HCT116 (cell line): ENCODE measurements at regions not wholly inside any gene's neighbourhood (a gene's known extent, or its start where the extent isn't known, plus 50 kb on each side); places are given as distances from the start of the nearest gene placed in this dataset.

Experiments used
- ATAC-seq: fragments of 200-7000 bp; cut with Tn5 transposase; 2 replicates; pipeline ENCODE4 v1.9.1; 2020; ENCODE audit warnings: mild to moderate bottlenecking, moderate library complexity
- BruUV-seq: library from RNA; stranded (reverse); fragments of 400-500 nt; replicated peaks from 2 replicates; lab custom pipeline; 2021; lab: Mats Ljungman, UMichigan
- CTCF ChIA-PET: fragments of 300-600 bp; sonication (Branson Sonifier 250); formaldehyde crosslinking; loops from one replicate; lab custom pipeline; 2021; ENCODE audit warnings: antibody characterized with exemption; lab: Charles Lee
- POLR2A ChIA-PET: fragments of 300-600, 350-600 bp; sonication (Branson Sonifier 250); formaldehyde crosslinking; loops from one replicate; lab custom pipeline; 2021; ENCODE audit warnings: antibody characterized with exemption; lab: Charles Lee
- RAD21 ChIA-PET, 2 experiments: fragments of 300-600 bp; sonication (Branson Sonifier 250); formaldehyde crosslinking; loops; one replicate each; lab custom pipeline; 2023; ENCODE audit warnings: low total read pairs in 2 of 2; ENCODE audit not compliant: uncharacterized antibody in 2 of 2, unreplicated experiment in 2 of 2, low non-redundant PET in 1 of 2; lab: Charles Lee
- DNase-seq: peaks from one replicate; pipeline ENCODE4 v3.0.0-alpha.2; 2010; ENCODE audit warnings: low read depth, low spot score
- H2AFZ ChIP-seq: fragments of 200-600 bp; shearing (Covaris generic), sonication (generic); 2 replicates; pipeline ENCODE4 v1.6.1; 2017; ENCODE audit warnings: low read depth, mixed run types, mixed read lengths, antibody characterized with exemption, low read length; ENCODE audit not compliant: poor library complexity, severe bottlenecking
- H3K27ac ChIP-seq: 2 replicates; pipeline ENCODE4 v1.5.1; 2012; ENCODE audit warnings: low read depth, low read length
- H3K27me3 ChIP-seq: fragments of 200-600 bp; sonication (generic); 2 replicates; pipeline ENCODE4 v1.6.1; 2016; ENCODE audit warnings: mixed run types, low read length, mixed read lengths; ENCODE audit not compliant: insufficient read depth
- H3K36me3 ChIP-seq, 2 experiments: fragments of 200-500 bp in 1 of 2; fragments of 200-600 bp in 1 of 2; sonication (Bioruptor generic) in 1 of 2; sonication (generic) in 1 of 2; 2 replicates each; pipeline versions ENCODE4 v1.5.1 to v1.6.1; 2014 to 2016; ENCODE audit warnings: low read length in 2 of 2, inconsistent platforms in 1 of 2, mixed read lengths in 1 of 2, mixed run types in 1 of 2; ENCODE audit not compliant: insufficient read depth in 2 of 2, control insufficient read depth in 1 of 2
- H3K4me1 ChIP-seq, 2 experiments: fragments of 200-600 bp in 1 of 2; sonication (generic) in 1 of 2; 2 replicates each; pipeline versions ENCODE4 v1.5.1 to v1.6.1; 2012 to 2017; ENCODE audit warnings: low read length in 2 of 2, inconsistent platforms in 1 of 2, mild to moderate bottlenecking in 1 of 2, mixed read lengths in 1 of 2, mixed run types in 1 of 2, moderate library complexity in 1 of 2; ENCODE audit not compliant: insufficient read depth in 2 of 2, control insufficient read depth in 1 of 2
- H3K4me2 ChIP-seq: fragments of 200-600 bp; sonication (generic); 2 replicates; pipeline ENCODE4 v1.6.1; 2017; ENCODE audit warnings: mixed run types, low read length, mixed read lengths
- H3K4me3 ChIP-seq, 2 experiments: fragments of 200-600 bp in 1 of 2; sonication (generic) in 1 of 2; replicated peaks in 1 of 2; 2 replicates each; pipeline ENCODE4 v1.5.1; 2011 to 2016; ENCODE audit warnings: low read length in 2 of 2, control low read depth in 1 of 2, low read depth in 1 of 2, mild to moderate bottlenecking in 1 of 2, mixed read lengths in 1 of 2, mixed run types in 1 of 2
- H3K79me2 ChIP-seq: fragments of 200-600 bp; sonication (generic); 2 replicates; pipeline ENCODE4 v1.6.1; 2017; ENCODE audit warnings: mild to moderate bottlenecking, mixed run types, low read length, moderate library complexity, mixed read lengths; ENCODE audit not compliant: insufficient read depth
- H3K9ac ChIP-seq: fragments of 200-600 bp; sonication (generic); 2 replicates; pipeline ENCODE4 v1.6.1; 2016; ENCODE audit warnings: low read length, mixed read lengths
- H3K9me2 ChIP-seq: fragments of 200-600 bp; sonication (generic), shearing (Covaris generic); 2 replicates; pipeline ENCODE4 v1.6.1; 2017; ENCODE audit warnings: mixed run types, mild to moderate bottlenecking, moderate library complexity; ENCODE audit not compliant: insufficient read depth
- H3K9me3 ChIP-seq, 2 experiments: fragments of 200-500 bp in 1 of 2; fragments of 200-600 bp in 1 of 2; sonication (Bioruptor generic) in 1 of 2; sonication (generic) in 1 of 2; 2 replicates each; pipeline ENCODE4 v1.6.1; 2014 to 2017; ENCODE audit warnings: low read length in 2 of 2, mixed read lengths in 2 of 2, inconsistent platforms in 1 of 2, low read depth in 1 of 2, mild to moderate bottlenecking in 1 of 2, mixed run types in 1 of 2, moderate library complexity in 1 of 2; ENCODE audit not compliant: control insufficient read depth in 1 of 2, insufficient read depth in 1 of 2
- H4K20me1 ChIP-seq: fragments of 200-600 bp; sonication (generic), shearing (Covaris generic); 2 replicates; pipeline ENCODE4 v1.6.1; 2017; ENCODE audit warnings: mixed run types, mild to moderate bottlenecking, moderate library complexity; ENCODE audit not compliant: insufficient read depth
- CBX3 ChIP-seq: IDR thresholded peaks from 2 replicates; pipeline ENCODE4 v1.6.1; 2012; ENCODE audit warnings: low read depth
- EGR1 ChIP-seq: IDR thresholded peaks from 2 replicates; pipeline ENCODE4 v1.6.1; 2012; ENCODE audit warnings: low read depth
- ELF1 ChIP-seq: IDR thresholded peaks from 2 replicates; pipeline ENCODE4 v1.6.1; 2012; ENCODE audit warnings: low read depth, borderline replicate concordance
- EZH2 ChIP-seq: fragments of 200-600 bp; sonication (generic); IDR thresholded peaks from 2 replicates; pipeline ENCODE4 v1.6.1; 2017; ENCODE audit warnings: antibody characterized with exemption, mixed run types
- EZH2phosphoT487 ChIP-seq: fragments of 200-600 bp; IDR thresholded peaks from 2 replicates; pipeline ENCODE4 v1.6.1; 2018; ENCODE audit warnings: antibody characterized with exemption, borderline replicate concordance
- FOSL1 ChIP-seq: IDR thresholded peaks from 2 replicates; pipeline ENCODE4 v1.6.1; 2012; ENCODE audit warnings: low read depth
- JUND ChIP-seq: IDR thresholded peaks from 2 replicates; pipeline ENCODE4 v1.6.1; 2012
- POLR2A ChIP-seq: IDR thresholded peaks from 2 replicates; pipeline ENCODE4 v1.7.0; 2011; ENCODE audit warnings: borderline replicate concordance; ENCODE audit not compliant: insufficient read depth, insufficient read length; ENCODE audit errors: extremely low read depth
- POLR2AphosphoS5 ChIP-seq: IDR thresholded peaks from 2 replicates; pipeline ENCODE4 v1.6.1; 2011; ENCODE audit warnings: mild to moderate bottlenecking, low read depth, low read length, moderate library complexity
- RAD21 ChIP-seq: IDR thresholded peaks from 2 replicates; pipeline ENCODE4 v1.6.1; 2012; ENCODE audit warnings: low read depth, mild to moderate bottlenecking
- SIN3A ChIP-seq: IDR thresholded peaks from 2 replicates; pipeline ENCODE4 v1.6.1; 2012; ENCODE audit warnings: low read depth
- SP1 ChIP-seq: IDR thresholded peaks from 2 replicates; pipeline ENCODE4 v1.6.1; 2012; ENCODE audit warnings: low read depth
- SRF ChIP-seq: IDR thresholded peaks from 2 replicates; pipeline ENCODE4 v1.6.1; 2012; ENCODE audit warnings: low read depth
- TCF7L2 ChIP-seq: IDR thresholded peaks from 2 replicates; pipeline ENCODE4 v1.7.0; 2011; ENCODE audit warnings: borderline replicate concordance, inconsistent platforms; ENCODE audit not compliant: insufficient read depth, insufficient read length; ENCODE audit errors: extremely low read depth
- YY1 ChIP-seq: IDR thresholded peaks from 2 replicates; pipeline ENCODE4 v1.6.1; 2011; ENCODE audit warnings: low read length, low read depth, moderate library complexity, mild to moderate bottlenecking; ENCODE audit not compliant: insufficient replicate concordance; ENCODE audit errors: extremely low read depth
- ZBTB33 ChIP-seq: IDR thresholded peaks from 2 replicates; pipeline ENCODE4 v1.6.1; 2011; ENCODE audit warnings: mild to moderate bottlenecking, low read length, moderate library complexity; ENCODE audit not compliant: insufficient replicate concordance; ENCODE audit errors: extremely low read depth
- ZFX ChIP-seq: fragments of 450-650 bp; IDR thresholded peaks from 2 replicates; pipeline ENCODE4 v1.6.1; 2017
- intact Hi-C: fragments of 100-400 bp; cut with micrococcal nuclease; formaldehyde crosslinking; loops from 2 replicates; pipeline ENCODE4 v1.10.0; 2022
- TF ChIP-seq, protein P1 (sequence below): IDR thresholded peaks from 2 replicates; pipeline ENCODE4 v1.6.1; 2012
- TF ChIP-seq, protein P2 (sequence below), 3 experiments: fragments of 200-600 bp in 1 of 3; sonication (generic) in 1 of 3; IDR thresholded peaks in 2 of 3; conservative IDR thresholded peaks in 1 of 3; 2 replicates each; pipeline ENCODE4 v1.5.1; 2012 to 2017; ENCODE audit warnings: low read depth in 2 of 3, low read length in 2 of 3, antibody characterized with exemption in 1 of 3, borderline replicate concordance in 1 of 3, control low read depth in 1 of 3, mild to moderate bottlenecking in 1 of 3, mixed read lengths in 1 of 3, mixed run types in 1 of 3, moderate library complexity in 1 of 3; ENCODE audit not compliant: insufficient read depth in 1 of 3

DNA sequence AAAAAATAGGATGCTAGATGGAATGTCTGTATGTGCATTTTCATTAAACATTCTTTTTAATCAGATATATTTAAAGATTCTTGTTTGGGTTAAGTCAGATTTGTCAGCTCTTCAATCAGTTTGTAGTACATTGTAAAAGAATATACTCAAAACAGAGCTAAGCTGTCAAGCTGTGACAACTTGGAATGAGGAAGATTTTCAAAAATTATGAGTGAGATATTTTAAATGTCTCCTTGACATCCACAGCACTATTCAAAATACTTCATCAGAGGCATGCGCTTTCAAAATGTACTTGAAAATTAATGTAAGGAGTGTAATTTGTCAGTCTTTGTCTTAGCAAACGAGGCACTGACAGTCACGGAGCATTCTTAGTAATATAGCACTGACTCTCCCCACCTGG, 182.0 kb downstream of the MAT2B start:
- H3K36me3 ChIP-seq = no peaks in the 10 kb centered on the region
- RAD21 ChIA-PET = no interaction called here
- no peak overlapping the region for H3K27ac ChIP-seq
- CTCF ChIA-PET = no interaction called here
- no peak for DNase-seq
- no peak overlapping the region for H2AFZ ChIP-seq
- no peak overlapping the region for H3K4me3 ChIP-seq
- intact Hi-C loops = no loop called here
- POLR2A ChIA-PET = no interaction called here
- TF ChIP-seq, protein P1, sequence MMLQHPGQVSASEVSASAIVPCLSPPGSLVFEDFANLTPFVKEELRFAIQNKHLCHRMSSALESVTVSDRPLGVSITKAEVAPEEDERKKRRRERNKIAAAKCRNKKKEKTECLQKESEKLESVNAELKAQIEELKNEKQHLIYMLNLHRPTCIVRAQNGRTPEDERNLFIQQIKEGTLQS = no peak
- TF ChIP-seq TCF7L2 = no peak
- no peak for TF ChIP-seq ZFX
- TF ChIP-seq YY1 = no peak
- TF ChIP-seq CBX3 = no peak
- TF ChIP-seq SIN3A = no peak
- no peaks in the 10 kb centered on the region for H4K20me1 ChIP-seq
- no TSS peak for BruUV-seq
- no peaks in the 10 kb centered on the region for H3K9me2 ChIP-seq
- H3K4me2 ChIP-seq = no peak overlapping the region
- H3K27me3 ChIP-seq = peaks cover 3% of the 10 kb centered on the region; the same call in 1 of the 2 replicates
- no peaks in the 10 kb centered on the region for H3K79me2 ChIP-seq
- H3K9me3 ChIP-seq = no peaks in the 10 kb centered on the region
- no peaks in the 10 kb centered on the region for H3K4me1 ChIP-seq
- ATAC-seq = no peak
- no peak overlapping the region for H3K9ac ChIP-seq

DNA sequence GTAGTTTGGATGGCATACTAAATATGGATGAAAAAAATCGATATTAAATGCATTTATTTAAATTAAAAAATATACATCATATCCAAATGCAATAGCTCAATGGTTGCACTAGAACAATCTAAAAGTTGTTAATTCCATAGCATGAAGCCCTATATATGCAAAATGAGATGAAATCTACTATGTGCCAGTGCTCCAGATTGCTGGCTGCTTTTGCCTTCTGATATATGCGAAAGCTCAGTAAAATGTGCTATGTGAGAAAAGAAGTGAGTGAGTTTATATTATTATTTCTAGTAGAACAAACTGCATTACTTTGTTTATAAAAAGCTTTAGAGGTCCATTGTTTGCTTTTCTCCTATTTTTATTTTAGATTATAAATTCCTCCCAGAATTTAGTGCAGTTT, 186.7 kb downstream of the MAT2B start:
- Histone ChIP-seq H3K4me3 (no peak overlapping the region), H3K4me1 (no peaks in the 10 kb centered on the region), H2AFZ (no peak overlapping the region), H3K36me3 (no peaks in the 10 kb centered on the region), H3K9me3 (no peaks in the 10 kb centered on the region), H3K4me2 (no peak overlapping the region), H3K9ac (no peak overlapping the region), H3K9me2 (no peaks in the 10 kb centered on the region), H3K79me2 (no peaks in the 10 kb centered on the region), H4K20me1 (no peaks in the 10 kb centered on the region), H3K27me3 (peaks cover 3% of the 10 kb centered on the region; the same call in 1 of the 2 replicates), H3K27ac (no peak overlapping the region)
- DNase-seq (no peak), ATAC-seq (no peak)
- intact Hi-C loops = loop anchor here (10.0 kb wide), 1 partner anchor 127 kb away; no protein-coding TSS in a partner anchor
- no TSS peak for BruUV-seq
- POLR2A ChIA-PET = no interaction called here
- CTCF ChIA-PET = no interaction called here
- RAD21 ChIA-PET = no interaction called here
- TF ChIP-seq RAD21 = no peak
- TF ChIP-seq JUND = no peak
- TF ChIP-seq ELF1 = no peak
- no peak for TF ChIP-seq POLR2AphosphoS5
- TF ChIP-seq POLR2A = no peak
- TF ChIP-seq TCF7L2 = no peak
- no peak for TF ChIP-seq SRF
- no peak for TF ChIP-seq EZH2
- TF ChIP-seq YY1 = no peak
- TF ChIP-seq ZBTB33 = no peak
- TF ChIP-seq, protein P2, sequence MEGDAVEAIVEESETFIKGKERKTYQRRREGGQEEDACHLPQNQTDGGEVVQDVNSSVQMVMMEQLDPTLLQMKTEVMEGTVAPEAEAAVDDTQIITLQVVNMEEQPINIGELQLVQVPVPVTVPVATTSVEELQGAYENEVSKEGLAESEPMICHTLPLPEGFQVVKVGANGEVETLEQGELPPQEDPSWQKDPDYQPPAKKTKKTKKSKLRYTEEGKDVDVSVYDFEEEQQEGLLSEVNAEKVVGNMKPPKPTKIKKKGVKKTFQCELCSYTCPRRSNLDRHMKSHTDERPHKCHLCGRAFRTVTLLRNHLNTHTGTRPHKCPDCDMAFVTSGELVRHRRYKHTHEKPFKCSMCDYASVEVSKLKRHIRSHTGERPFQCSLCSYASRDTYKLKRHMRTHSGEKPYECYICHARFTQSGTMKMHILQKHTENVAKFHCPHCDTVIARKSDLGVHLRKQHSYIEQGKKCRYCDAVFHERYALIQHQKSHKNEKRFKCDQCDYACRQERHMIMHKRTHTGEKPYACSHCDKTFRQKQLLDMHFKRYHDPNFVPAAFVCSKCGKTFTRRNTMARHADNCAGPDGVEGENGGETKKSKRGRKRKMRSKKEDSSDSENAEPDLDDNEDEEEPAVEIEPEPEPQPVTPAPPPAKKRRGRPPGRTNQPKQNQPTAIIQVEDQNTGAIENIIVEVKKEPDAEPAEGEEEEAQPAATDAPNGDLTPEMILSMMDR (IDR thresholded peaks at IDR 0.05 in 2 of 3, conservative IDR thresholded peaks at IDR 0.05 in 1 of 3; ENCODE audit: borderline replicate concordance in 1 of 3, insufficient read depth in 1 of 3, low read depth in 2 of 3, low read length in 2 of 3) = no peak
- no peak for TF ChIP-seq SP1
- TF ChIP-seq EGR1 = no peak
- no peak for TF ChIP-seq CBX3
- TF ChIP-seq FOSL1 = no peak
- no peak for TF ChIP-seq EZH2phosphoT487
